DND-41 (cell line): ENCODE measurements at regions not wholly inside any gene's neighbourhood (a gene's known extent, or its start where the extent isn't known, plus 50 kb on each side); places are given as distances from the start of the nearest gene placed in this dataset.

Source experiments
- ATAC-seq: fragments of 200-7000 bp; cut with Tn5 transposase; 3 replicates; pipeline ENCODE4 v1.9.1; 2021; ENCODE audit warnings: low read depth; ENCODE audit not compliant: insufficient read depth
- DNase-seq: peaks from one replicate; pipeline ENCODE4 v3.0.0-alpha.2; 2020
- H2AFZ ChIP-seq: 2 replicates; pipeline ENCODE4 v1.6.0; 2012; ENCODE audit warnings: low read depth, low read length
- H3K27ac ChIP-seq: 2 replicates; pipeline ENCODE4 v1.5.1; 2012; ENCODE audit warnings: low read length, inconsistent platforms
- H3K27me3 ChIP-seq: fragments of 200-600 bp; sonication (generic); 2 replicates; pipeline ENCODE4 v1.6.0; 2012; ENCODE audit warnings: low read length, mild to moderate bottlenecking, inconsistent platforms; ENCODE audit not compliant: insufficient read depth, poor library complexity
- H3K36me3 ChIP-seq: 2 replicates; pipeline ENCODE4 v1.5.1; 2012; ENCODE audit warnings: low read length, inconsistent platforms; ENCODE audit not compliant: insufficient read depth
- H3K4me1 ChIP-seq: 2 replicates; pipeline ENCODE4 v1.5.1; 2012; ENCODE audit warnings: mild to moderate bottlenecking, low read length; ENCODE audit not compliant: insufficient read depth
- H3K4me2 ChIP-seq: 2 replicates; pipeline ENCODE4 v1.6.0; 2012; ENCODE audit warnings: mild to moderate bottlenecking, moderate library complexity, low read length, inconsistent platforms; ENCODE audit not compliant: insufficient read depth
- H3K4me3 ChIP-seq, 2 experiments: fragments of 200-600 bp in 1 of 2; shearing (Covaris generic) in 1 of 2; 2 replicates each; pipeline ENCODE4 v1.5.1; 2012 to 2016; ENCODE audit warnings: inconsistent platforms in 2 of 2, low read length in 2 of 2, mild to moderate bottlenecking in 2 of 2, low read depth in 1 of 2, moderate library complexity in 1 of 2
- H3K79me2 ChIP-seq: 2 replicates; pipeline ENCODE4 v1.6.0; 2012; ENCODE audit warnings: low read length, inconsistent platforms; ENCODE audit not compliant: insufficient read depth
- H3K9ac ChIP-seq: 2 replicates; pipeline ENCODE4 v1.6.0; 2012; ENCODE audit warnings: low read depth, mild to moderate bottlenecking, inconsistent platforms, low read length, moderate library complexity
- H3K9me3 ChIP-seq: 2 replicates; pipeline ENCODE4 v1.5.1; 2012; ENCODE audit warnings: low read length, moderate library complexity, mild to moderate bottlenecking, inconsistent platforms; ENCODE audit not compliant: insufficient read depth, severe bottlenecking
- H4K20me1 ChIP-seq: 2 replicates; pipeline ENCODE4 v1.6.0; 2012; ENCODE audit warnings: low read length; ENCODE audit not compliant: insufficient read depth
- EZH2 ChIP-seq: IDR thresholded peaks from 3 replicates; pipeline ENCODE4 v1.6.1; 2012; ENCODE audit warnings: borderline replicate concordance, low read depth, mild to moderate bottlenecking, moderate library complexity, low read length, inconsistent platforms; ENCODE audit not compliant: severe bottlenecking
- TF ChIP-seq, protein P1 (sequence below): IDR thresholded peaks from 2 replicates; pipeline ENCODE4 v1.5.1; 2012; ENCODE audit warnings: borderline replicate concordance, low read length, moderate library complexity, mild to moderate bottlenecking; ENCODE audit not compliant: poor library complexity, severe bottlenecking; ENCODE audit errors: extremely low read depth

DNA sequence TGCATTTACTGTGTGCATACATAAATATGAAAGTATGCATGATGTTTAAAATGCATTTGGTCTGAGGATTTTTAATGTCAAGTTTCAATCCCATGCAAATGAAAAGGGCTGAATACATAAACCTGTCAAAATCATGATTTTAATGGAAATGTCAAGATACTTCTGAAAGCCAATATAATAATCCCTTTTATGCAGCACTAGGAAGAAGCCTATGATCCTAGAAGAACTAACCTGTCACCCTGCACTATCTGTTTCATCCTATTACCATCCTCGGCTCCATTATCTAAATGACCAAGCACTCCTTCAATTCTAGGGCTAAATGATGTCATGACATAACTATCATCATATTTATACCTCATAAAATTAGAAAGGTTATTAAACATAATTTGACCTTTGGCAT is 2229.4 kb upstream of the WWC1 start:
- H3K36me3 ChIP-seq, result no peaks in the 10 kb centered on the region
- no peaks in the 10 kb centered on the region for H3K4me1 ChIP-seq
- DNase-seq (no peak), ATAC-seq (no peak)
- no peaks in the 10 kb centered on the region for H3K79me2 ChIP-seq
- H3K9ac ChIP-seq, result no peak overlapping the region
- no peaks in the 10 kb centered on the region for H3K27me3 ChIP-seq
- no peak overlapping the region for H3K4me2 ChIP-seq
- H3K4me3 ChIP-seq, result no peak overlapping the region
- H2AFZ ChIP-seq, result no peak overlapping the region
- no peaks in the 10 kb centered on the region for H3K9me3 ChIP-seq
- TF ChIP-seq, protein P1, sequence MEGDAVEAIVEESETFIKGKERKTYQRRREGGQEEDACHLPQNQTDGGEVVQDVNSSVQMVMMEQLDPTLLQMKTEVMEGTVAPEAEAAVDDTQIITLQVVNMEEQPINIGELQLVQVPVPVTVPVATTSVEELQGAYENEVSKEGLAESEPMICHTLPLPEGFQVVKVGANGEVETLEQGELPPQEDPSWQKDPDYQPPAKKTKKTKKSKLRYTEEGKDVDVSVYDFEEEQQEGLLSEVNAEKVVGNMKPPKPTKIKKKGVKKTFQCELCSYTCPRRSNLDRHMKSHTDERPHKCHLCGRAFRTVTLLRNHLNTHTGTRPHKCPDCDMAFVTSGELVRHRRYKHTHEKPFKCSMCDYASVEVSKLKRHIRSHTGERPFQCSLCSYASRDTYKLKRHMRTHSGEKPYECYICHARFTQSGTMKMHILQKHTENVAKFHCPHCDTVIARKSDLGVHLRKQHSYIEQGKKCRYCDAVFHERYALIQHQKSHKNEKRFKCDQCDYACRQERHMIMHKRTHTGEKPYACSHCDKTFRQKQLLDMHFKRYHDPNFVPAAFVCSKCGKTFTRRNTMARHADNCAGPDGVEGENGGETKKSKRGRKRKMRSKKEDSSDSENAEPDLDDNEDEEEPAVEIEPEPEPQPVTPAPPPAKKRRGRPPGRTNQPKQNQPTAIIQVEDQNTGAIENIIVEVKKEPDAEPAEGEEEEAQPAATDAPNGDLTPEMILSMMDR, result no peak
- TF ChIP-seq EZH2, result no peak
- H4K20me1 ChIP-seq, result no peaks in the 10 kb centered on the region
- H3K27ac ChIP-seq, result no peak overlapping the region

DNA sequence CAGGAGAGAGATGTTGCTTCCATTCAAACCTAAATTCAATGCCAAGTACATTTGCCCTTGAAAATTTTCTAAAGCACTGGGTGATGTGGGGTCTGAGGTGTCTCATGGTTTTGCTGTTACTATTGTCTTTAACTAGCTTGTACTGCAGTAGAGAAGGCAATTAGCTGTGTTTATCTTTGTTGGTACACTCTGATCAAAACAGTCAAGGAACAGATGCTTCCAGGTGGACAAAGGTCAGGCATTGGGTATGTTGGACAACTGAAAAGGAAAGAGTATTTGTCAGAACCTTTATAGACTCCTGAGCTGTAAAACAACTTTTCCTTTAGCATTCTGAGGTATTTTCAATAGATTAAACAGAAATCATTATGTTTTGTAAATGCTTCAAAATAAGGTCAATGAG is 2228.7 kb upstream of the WWC1 start:
- ATAC-seq (no peak), DNase-seq (no peak)
- Histone ChIP-seq H3K4me3 (no peak overlapping the region), H4K20me1 (no peaks in the 10 kb centered on the region), H3K27ac (no peak overlapping the region), H3K79me2 (no peaks in the 10 kb centered on the region), H3K27me3 (no peaks in the 10 kb centered on the region), H3K36me3 (no peaks in the 10 kb centered on the region), H3K4me2 (no peak overlapping the region), H3K4me1 (no peaks in the 10 kb centered on the region), H3K9me3 (no peaks in the 10 kb centered on the region), H3K9ac (no peak overlapping the region), H2AFZ (no peak overlapping the region)
- TF ChIP-seq EZH2, result no peak
- TF ChIP-seq, protein P1, result no peak

DNA sequence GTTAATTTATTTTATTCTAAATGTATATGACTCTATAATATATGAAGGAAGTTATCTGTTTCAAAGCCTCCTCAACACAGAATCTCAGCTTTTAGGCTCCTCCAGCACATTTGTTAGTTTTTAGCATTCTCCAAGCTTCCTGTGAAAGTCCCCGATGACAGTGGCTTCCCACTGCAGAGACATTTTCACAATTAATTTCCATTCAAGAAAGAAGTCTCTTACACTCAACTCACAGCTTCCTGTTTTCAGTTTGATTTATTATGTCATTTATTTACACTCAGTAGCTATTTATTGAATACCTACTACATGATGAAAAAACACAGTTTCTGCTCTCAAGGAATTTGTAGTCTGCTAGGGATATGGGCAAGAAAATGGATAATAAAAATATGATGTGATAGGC is 2228.2 kb upstream of the WWC1 start:
- H3K9ac ChIP-seq, result no peak overlapping the region
- no peaks in the 10 kb centered on the region for H3K9me3 ChIP-seq
- no peak for TF ChIP-seq EZH2
- TF ChIP-seq, protein P1, result no peak
- H3K4me1 ChIP-seq, result no peaks in the 10 kb centered on the region
- H3K27ac ChIP-seq, result no peak overlapping the region
- H3K36me3 ChIP-seq, result no peaks in the 10 kb centered on the region
- H3K27me3 ChIP-seq, result no peaks in the 10 kb centered on the region
- no peak for DNase-seq
- H4K20me1 ChIP-seq, result no peaks in the 10 kb centered on the region
- no peaks in the 10 kb centered on the region for H3K79me2 ChIP-seq
- H3K4me3 ChIP-seq, result no peak overlapping the region
- H3K4me2 ChIP-seq, result no peak overlapping the region
- H2AFZ ChIP-seq, result no peak overlapping the region
- no peak for ATAC-seq

DNA sequence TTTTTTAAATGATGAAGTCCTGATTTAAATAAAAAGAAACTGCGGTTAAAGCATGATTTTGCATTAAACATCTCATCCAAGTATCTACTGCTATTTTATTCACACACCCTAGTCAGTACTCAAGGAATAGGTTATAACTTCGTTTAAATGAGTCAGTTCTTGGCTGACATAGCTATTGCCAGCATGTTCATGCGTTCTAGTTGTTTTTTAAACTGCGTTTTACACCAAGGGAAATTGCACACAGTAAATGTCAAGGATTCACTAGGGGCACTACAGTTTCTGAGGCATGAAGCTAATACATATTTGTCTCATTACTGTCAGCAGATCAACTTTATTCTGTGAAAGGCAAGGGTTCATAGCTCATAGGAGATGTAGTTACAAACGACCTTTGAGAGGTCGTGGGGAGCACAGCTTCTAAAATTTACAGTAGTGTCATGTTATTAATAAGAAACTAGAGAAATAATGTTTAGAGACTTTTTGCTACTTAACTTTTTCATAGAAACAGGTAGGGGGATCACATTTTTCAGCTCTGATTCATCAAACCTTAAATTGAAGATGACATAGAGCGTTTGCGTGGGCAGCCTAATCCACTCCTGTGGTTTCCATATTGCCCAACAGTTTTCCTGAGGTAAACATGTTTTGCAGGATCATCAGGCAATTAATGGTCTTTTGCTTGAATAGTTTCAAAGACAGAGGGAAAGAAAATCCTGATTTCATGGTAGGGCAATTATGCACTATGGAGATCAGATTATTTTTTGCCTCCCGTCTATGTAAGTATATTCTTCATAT is 2222.7 kb upstream of the WWC1 start:
- Histone ChIP-seq H3K4me1 (peaks cover 7% of the 10 kb centered on the region), H3K27me3 (no peaks in the 10 kb centered on the region), H3K9ac (no peak overlapping the region), H2AFZ (no peak overlapping the region), H3K36me3 (no peaks in the 10 kb centered on the region), H4K20me1 (no peaks in the 10 kb centered on the region), H3K4me2 (no peak overlapping the region), H3K4me3 (no peak overlapping the region), H3K79me2 (no peaks in the 10 kb centered on the region), H3K27ac (no peak overlapping the region), H3K9me3 (no peaks in the 10 kb centered on the region)
- DNase-seq, result no peak
- TF ChIP-seq, protein P1, result no peak
- TF ChIP-seq EZH2, result no peak
- ATAC-seq, result no peak
